H1 (cell line): ENCODE measurements at regions not wholly inside any gene's neighbourhood (a gene's known extent, or its start where the extent isn't known, plus 50 kb on each side); places are given as distances from the start of the nearest gene placed in this dataset.

Experiments used
- CTCF ChIA-PET: fragments of 300-600 bp; sonication (Branson Sonifier 250); formaldehyde crosslinking; loops from one replicate; lab custom pipeline; 2021; ENCODE audit not compliant: partially characterized antibody; lab: Charles Lee
- POLR2A ChIA-PET: fragments of 300-600 bp; sonication (Branson Sonifier 250); formaldehyde crosslinking; loops from one replicate; lab custom pipeline; 2021; ENCODE audit warnings: inconsistent platforms; ENCODE audit not compliant: partially characterized antibody; lab: Charles Lee
- DNase-seq, 2 experiments: peaks; one replicate each; pipeline versions ENCODE4 v3.0.0 to v3.0.0-alpha.2; 2010 to 2022; ENCODE audit warnings: low spot score in 2 of 2, low read depth in 1 of 2, mixed read lengths in 1 of 2
- FAIRE-seq: peaks from 2 replicates; lab custom pipeline; 2011; peaks lifted over from hg19 to GRCh38; lab: Jason Lieb, UNC
- H2AFZ ChIP-seq: 2 replicates; pipeline ENCODE4 v1.8.1; 2012; ENCODE audit warnings: low read length, inconsistent platforms
- H2AK5ac ChIP-seq: 2 replicates; pipeline ENCODE4 v1.6.1; 2013; ENCODE audit warnings: low read depth, low read length
- H2BK120ac ChIP-seq: replicated peaks from 2 replicates; pipeline ENCODE3; 2013; ENCODE audit warnings: low read depth, low read length, inconsistent platforms
- H2BK12ac ChIP-seq: 2 replicates; pipeline ENCODE4 v1.6.1; 2013; ENCODE audit warnings: low read depth, low read length
- H2BK15ac ChIP-seq: 2 replicates; pipeline ENCODE4 v1.6.1; 2013; ENCODE audit warnings: low read length
- H2BK20ac ChIP-seq: 2 replicates; pipeline ENCODE4 v1.6.1; 2013; ENCODE audit warnings: low read length
- H2BK5ac ChIP-seq: 2 replicates; pipeline ENCODE4 v1.6.1; 2013; ENCODE audit warnings: low read depth, low read length
- H3K14ac ChIP-seq: 2 replicates; pipeline ENCODE4 v1.6.1; 2013; ENCODE audit warnings: inconsistent platforms; ENCODE audit not compliant: insufficient read length
- H3K18ac ChIP-seq: 2 replicates; pipeline ENCODE4 v1.6.1; 2013; ENCODE audit warnings: low read length; ENCODE audit errors: extremely low read depth
- H3K23ac ChIP-seq: 2 replicates; pipeline ENCODE4 v1.6.1; 2013; ENCODE audit warnings: inconsistent platforms; ENCODE audit not compliant: insufficient read length
- H3K23me2 ChIP-seq: 2 replicates; pipeline ENCODE4 v1.6.1; 2013; ENCODE audit warnings: low read depth, low read length
- H3K27ac ChIP-seq: 2 replicates; pipeline ENCODE4 v1.6.1; 2011; ENCODE audit warnings: low read depth, low read length, inconsistent platforms
- H3K27me3 ChIP-seq, 4 experiments: replicated peaks in 1 of 4; 1 replicate in 1 of 4; 2 replicates in 3 of 4; pipeline versions ENCODE4 v1.6.1 to v1.8.1; 2011 to 2013; ENCODE audit warnings: low read length in 3 of 4, mild to moderate bottlenecking in 3 of 4, inconsistent platforms in 2 of 4, mixed read lengths in 2 of 4, moderate library complexity in 1 of 4; ENCODE audit not compliant: control insufficient read depth in 3 of 4, insufficient read depth in 3 of 4; ENCODE audit errors: extremely low read depth in 1 of 4
- H3K36me3 ChIP-seq, 4 experiments: 2 replicates each; pipeline versions ENCODE4 v1.6.1 to v1.8.1; 2011 to 2013; ENCODE audit warnings: mild to moderate bottlenecking in 4 of 4, low read length in 3 of 4, moderate library complexity in 2 of 4, control low read depth in 1 of 4, inconsistent platforms in 1 of 4; ENCODE audit not compliant: insufficient read depth in 4 of 4, control insufficient read depth in 2 of 4
- H3K4ac ChIP-seq: replicated peaks from 2 replicates; pipeline ENCODE3; 2013; ENCODE audit warnings: low read length, low read depth, mixed read lengths, inconsistent platforms; ENCODE audit not compliant: insufficient read length
- H3K4me1 ChIP-seq, 4 experiments: replicated peaks in 1 of 4; 1 replicate in 1 of 4; 2 replicates in 3 of 4; pipeline versions ENCODE4 v1.6.1 to v1.8.1; 2011 to 2013; ENCODE audit warnings: low read length in 3 of 4, inconsistent platforms in 2 of 4, mixed read lengths in 1 of 4; ENCODE audit not compliant: insufficient read depth in 4 of 4, control insufficient read depth in 3 of 4
- H3K4me2 ChIP-seq, 2 experiments: 2 replicates each; pipeline versions ENCODE4 v1.6.1 to v1.8.1; 2011 to 2013; ENCODE audit warnings: low read depth in 2 of 2, low read length in 2 of 2, control low read depth in 1 of 2, inconsistent platforms in 1 of 2, mild to moderate bottlenecking in 1 of 2; ENCODE audit not compliant: insufficient read depth in 1 of 2
- H3K4me3 ChIP-seq, 4 experiments: fragments of 200-600, 300-600 bp in 1 of 4; sonication (generic), shearing (Covaris generic), sonication (Bioruptor Twin) in 1 of 4; 2 replicates each; pipeline versions ENCODE4 v1.5.1 to v1.8.1; 2011 to 2016; ENCODE audit warnings: low read length in 4 of 4, low read depth in 3 of 4, control low read depth in 2 of 4, inconsistent platforms in 2 of 4, mild to moderate bottlenecking in 2 of 4, mixed read lengths in 1 of 4, moderate library complexity in 1 of 4; ENCODE audit not compliant: insufficient read depth in 2 of 4; ENCODE audit errors: extremely low read depth in 1 of 4
- H3K56ac ChIP-seq: replicated peaks from 2 replicates; pipeline ENCODE3; 2013; ENCODE audit warnings: low read depth, mild to moderate bottlenecking, mixed read lengths, low read length, inconsistent platforms; ENCODE audit not compliant: insufficient read length
- H3K79me1 ChIP-seq: 2 replicates; pipeline ENCODE4 v1.6.1; 2013; ENCODE audit warnings: low read depth, low read length, control low read depth
- H3K79me2 ChIP-seq, 2 experiments: 2 replicates each; pipeline versions ENCODE4 v1.6.1 to v1.8.1; 2012 to 2013; ENCODE audit warnings: low read length in 2 of 2, mild to moderate bottlenecking in 2 of 2, inconsistent platforms in 1 of 2; ENCODE audit not compliant: insufficient read depth in 2 of 2, control insufficient read depth in 1 of 2
- H3K9ac ChIP-seq, 4 experiments: replicated peaks in 1 of 4; 1 replicate in 1 of 4; 2 replicates in 3 of 4; pipeline versions ENCODE4 v1.6.1 to v1.8.1; 2011 to 2013; ENCODE audit warnings: low read depth in 3 of 4, low read length in 3 of 4, control low read depth in 2 of 4, mild to moderate bottlenecking in 2 of 4, moderate library complexity in 2 of 4, inconsistent platforms in 1 of 4; ENCODE audit errors: extremely low read depth in 1 of 4
- H3K9me3 ChIP-seq, 2 experiments: 2 replicates each; pipeline versions ENCODE4 v1.6.1 to v1.8.1; 2012 to 2013; ENCODE audit warnings: mild to moderate bottlenecking in 2 of 2, moderate library complexity in 2 of 2, control low read depth in 1 of 2, inconsistent platforms in 1 of 2, low read depth in 1 of 2, low read length in 1 of 2, mixed read lengths in 1 of 2; ENCODE audit not compliant: insufficient read depth in 2 of 2
- H4K20me1 ChIP-seq, 2 experiments: replicated peaks in 1 of 2; 2 replicates each; pipeline versions ENCODE3 to v1.8.1; 2011 to 2013; ENCODE audit warnings: inconsistent platforms in 2 of 2, low read length in 2 of 2, mild to moderate bottlenecking in 1 of 2; ENCODE audit not compliant: insufficient read depth in 2 of 2, control insufficient read depth in 1 of 2
- H4K5ac ChIP-seq: 2 replicates; pipeline ENCODE4 v1.6.1; 2013; ENCODE audit warnings: low read length, low read depth, mixed read lengths, inconsistent platforms; ENCODE audit not compliant: insufficient read length
- H4K8ac ChIP-seq: 2 replicates; pipeline ENCODE4 v1.8.0; 2013; ENCODE audit warnings: mild to moderate bottlenecking, moderate library complexity, low read length, inconsistent platforms; ENCODE audit not compliant: insufficient read depth; ENCODE audit errors: extremely low read depth
- H4K91ac ChIP-seq: replicated peaks from 2 replicates; pipeline ENCODE3; 2013; ENCODE audit warnings: low read length, mixed read lengths, inconsistent platforms; ENCODE audit not compliant: insufficient read length
- EGR1 ChIP-seq: IDR thresholded peaks from 2 replicates; pipeline ENCODE4 v1.6.1; 2011; ENCODE audit warnings: low read depth, low read length, borderline replicate concordance
- FOSL1 ChIP-seq: IDR thresholded peaks from 2 replicates; pipeline ENCODE4 v1.6.1; 2011; ENCODE audit warnings: mild to moderate bottlenecking, low read depth, low read length, moderate library complexity; ENCODE audit not compliant: insufficient read depth
- TAF7 ChIP-seq: optimal IDR thresholded peaks from 2 replicates; pipeline ENCODE3; 2011; ENCODE audit warnings: low read depth, mild to moderate bottlenecking, inconsistent platforms, low read length, moderate library complexity, borderline replicate concordance
- WGBS, 2 experiments: shearing (Covaris generic) in 1 of 2; methylation state at CpG; one replicate each; pipeline versions ENCODE4 v1.1.6 to v1.1.7; 2013 to 2015; ENCODE audit warnings: low lambda C conversion rate in 2 of 2, mixed read lengths in 2 of 2, inconsistent platforms in 1 of 2, low coverage in 1 of 2, missing lambda C conversion rate in 1 of 2; ENCODE audit not compliant: insufficient replicate concordance in 2 of 2, insufficient coverage in 1 of 2, insufficient read length in 1 of 2; ENCODE audit errors: extremely low coverage in 1 of 2, missing lambda C conversion rate in 1 of 2; 5-methylcytosine and 5-hydroxymethylcytosine counted together
- TF ChIP-seq, protein P1 (sequence below): IDR thresholded peaks from 2 replicates; pipeline ENCODE4 v1.6.1; 2012; ENCODE audit warnings: low read length, inconsistent platforms

DNA sequence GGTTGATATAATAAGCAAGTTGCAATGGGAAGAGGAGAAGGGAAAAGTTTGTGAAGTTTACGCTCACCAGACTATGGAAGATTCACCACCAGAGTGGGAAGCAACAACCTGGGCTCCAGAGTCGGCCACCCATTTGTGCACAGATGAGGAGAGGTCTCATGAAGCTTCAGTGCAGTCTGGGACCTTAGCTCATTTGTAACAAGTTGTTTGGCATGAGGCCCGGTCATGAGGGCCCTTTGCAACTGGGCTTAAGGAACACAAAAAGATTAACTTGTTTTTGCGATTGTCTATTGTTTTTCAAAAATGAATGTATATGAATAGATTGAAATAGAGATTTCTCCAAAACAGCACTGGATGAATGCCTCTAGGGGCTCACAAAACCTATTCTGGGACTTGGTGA, 94.2 kb downstream of the ZNF737 start:
- no peak overlapping the region for H4K8ac ChIP-seq
- ChIA-PET POLR2A (interaction anchor here (1.6 kb wide), 1 partner anchor 97 kb away, joined by 3 read pairs; no protein-coding TSS in a partner anchor), CTCF (no interaction called here)
- no peaks in the 10 kb centered on the region for H4K20me1 ChIP-seq
- no peak overlapping the region for H2BK5ac ChIP-seq
- 90% methylated on average over 4 of the region's 4 CpGs; no CpG with 5 or more reads in 1 of the 2 experiments for WGBS, 2 experiments
- H2BK12ac ChIP-seq = no peak overlapping the region
- no peak overlapping the region for H2BK15ac ChIP-seq
- no peaks in the 10 kb centered on the region for H3K36me3 ChIP-seq
- H3K27me3 ChIP-seq = no peaks in the 10 kb centered on the region
- no peak overlapping the region for H3K23ac ChIP-seq
- no peak overlapping the region for H3K56ac ChIP-seq
- H3K4me2 ChIP-seq = no peak overlapping the region
- H2BK120ac ChIP-seq = no peak overlapping the region
- DNase-seq (no peak), FAIRE-seq (no peak)
- H2AFZ ChIP-seq = no peak overlapping the region
- TF ChIP-seq EGR1 (no peak), TAF7 (no peak), FOSL1 (no peak)
- TF ChIP-seq, protein P1, sequence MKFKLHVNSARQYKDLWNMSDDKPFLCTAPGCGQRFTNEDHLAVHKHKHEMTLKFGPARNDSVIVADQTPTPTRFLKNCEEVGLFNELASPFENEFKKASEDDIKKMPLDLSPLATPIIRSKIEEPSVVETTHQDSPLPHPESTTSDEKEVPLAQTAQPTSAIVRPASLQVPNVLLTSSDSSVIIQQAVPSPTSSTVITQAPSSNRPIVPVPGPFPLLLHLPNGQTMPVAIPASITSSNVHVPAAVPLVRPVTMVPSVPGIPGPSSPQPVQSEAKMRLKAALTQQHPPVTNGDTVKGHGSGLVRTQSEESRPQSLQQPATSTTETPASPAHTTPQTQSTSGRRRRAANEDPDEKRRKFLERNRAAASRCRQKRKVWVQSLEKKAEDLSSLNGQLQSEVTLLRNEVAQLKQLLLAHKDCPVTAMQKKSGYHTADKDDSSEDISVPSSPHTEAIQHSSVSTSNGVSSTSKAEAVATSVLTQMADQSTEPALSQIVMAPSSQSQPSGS = no peak
- H3K79me2 ChIP-seq = no peaks in the 10 kb centered on the region
- no peak overlapping the region for H3K27ac ChIP-seq
- no peaks in the 10 kb centered on the region for H3K79me1 ChIP-seq
- no peak overlapping the region for H4K5ac ChIP-seq
- no peak overlapping the region for H3K4me3 ChIP-seq
- no peak overlapping the region for H3K14ac ChIP-seq
- no peak overlapping the region for H2BK20ac ChIP-seq
- H3K4me1 ChIP-seq = peaks cover 0 to 3% (median 0%) of the 10 kb centered on the region in 4 experiments; a peak in 1 of 7 replicates
- no peak overlapping the region for H2AK5ac ChIP-seq
- no peaks in the 10 kb centered on the region for H3K9me3 ChIP-seq
- no peak overlapping the region for H3K9ac ChIP-seq
- no peak overlapping the region for H3K4ac ChIP-seq
- H3K18ac ChIP-seq = no peak overlapping the region
- H3K23me2 ChIP-seq = peaks cover 2% of the 10 kb centered on the region; the same call in 1 of the 2 replicates
- H4K91ac ChIP-seq = no peak overlapping the region
